ENCODE measurements at regions not wholly inside any gene's neighbourhood (a gene's known extent, or its start where the extent isn't known, plus 50 kb on each side); places are given as distances from the start of the nearest gene placed in this dataset.

DNA sequence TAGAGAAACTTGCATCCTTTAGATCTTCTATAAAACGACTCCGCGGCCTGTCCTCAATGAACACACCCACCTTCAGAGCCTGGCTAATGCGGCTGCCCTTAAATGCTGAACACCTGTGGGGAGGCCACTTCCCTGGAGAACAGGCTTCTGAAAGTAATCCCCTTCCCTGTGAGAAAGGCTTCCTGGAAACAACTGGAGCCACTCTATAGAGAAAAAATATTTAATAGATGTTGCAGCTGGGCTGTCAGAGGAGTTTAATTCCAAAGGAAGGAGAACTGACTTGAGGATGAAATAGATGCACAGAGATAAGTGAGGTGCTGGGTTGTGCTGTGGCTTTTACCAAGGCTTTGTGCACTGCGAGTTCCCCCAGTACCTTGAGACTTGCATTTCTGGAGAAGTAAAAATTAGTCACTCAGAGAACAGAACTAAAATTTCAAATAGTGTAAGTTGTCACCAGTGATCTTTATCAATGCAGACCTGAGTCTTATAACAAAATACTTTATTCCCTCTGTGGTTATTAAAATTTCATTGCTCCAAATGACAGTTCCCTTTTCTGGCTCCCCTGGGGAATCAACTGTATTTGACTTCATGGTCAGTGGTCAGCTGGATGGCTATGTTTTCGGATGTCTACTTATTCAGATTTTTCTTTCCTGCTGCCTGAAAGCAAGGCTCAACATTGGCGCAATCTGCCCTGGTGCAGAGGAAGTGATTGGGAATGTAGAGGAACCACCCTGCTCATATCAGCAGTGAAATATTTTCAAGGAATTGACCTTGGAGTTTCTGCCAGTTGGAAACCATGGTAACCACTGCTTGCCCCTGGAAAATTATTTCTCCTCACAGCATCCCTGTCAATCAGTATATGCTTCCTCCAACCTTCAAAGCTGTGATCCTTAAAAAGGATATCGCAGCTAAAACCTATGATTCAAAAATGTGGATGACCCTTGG lies 238.8 kb downstream of the SMARCA2 start:
- WGBS (ENCODE audit: insufficient coverage, insufficient replicate concordance, low lambda C conversion rate, missing lambda C conversion rate), result 44% methylated on average over 8 of the region's 8 CpGs
- Histone ChIP-seq H3K4me2 (ENCODE audit: control insufficient read depth, insufficient read depth) (no peak overlapping the region), H3K4me3 (no peak overlapping the region), H3K27ac (ENCODE audit: control insufficient read depth, insufficient read depth) (no peak overlapping the region), H3K79me2 (ENCODE audit: control insufficient read depth, insufficient read depth, low read length) (no peaks in the 10 kb centered on the region), H4K20me1 (ENCODE audit: control insufficient read depth, insufficient read depth) (no peaks in the 10 kb centered on the region), H3K9ac (ENCODE audit: control insufficient read depth, insufficient read depth, low read length) (no peak overlapping the region), H3K27me3 (replicated peaks in 1 of 2; ENCODE audit: control insufficient read depth in 2 of 2, insufficient read depth in 2 of 2, low read length in 1 of 2) (no peaks in the 10 kb centered on the region), H3K4me1 (ENCODE audit: control insufficient read depth, insufficient read depth, low read length) (no peaks in the 10 kb centered on the region), H3K36me3 (ENCODE audit: control insufficient read depth in 2 of 2, insufficient read depth in 2 of 2, low read length in 1 of 2) (no peaks in the 10 kb centered on the region), H2AFZ (ENCODE audit: control insufficient read depth, low read depth, low read length) (no peak overlapping the region), H3K9me3 (replicated peaks; ENCODE audit: control insufficient read depth, insufficient read depth, low read length) (no peaks in the 10 kb centered on the region; the same call in 2 of the 3 replicates)
- ATAC-seq (no peak), FAIRE-seq (no peak), DNase-seq (ENCODE audit: low read depth, low spot score) (no peak)
- intact Hi-C loops (cut with micrococcal nuclease; ENCODE audit: unreplicated experiment) (loop anchor here (10.0 kb wide), 1 partner anchor 371 kb away; the partner anchor contains the start of gene VLDLR), in situ Hi-C loops (cut with MboI) (no loop called here)
- BruUV-seq (replicated peaks), result no TSS peak
- POLR2A ChIA-PET, result no interaction called here
- SMC1A ChIA-PET (ENCODE audit: uncharacterized antibody, unreplicated experiment), result interaction anchor here (0.7 to 1.2 kb wide), 4 partner anchors 12 to 466 kb away, joined by 3 to 4 read pairs (median 3); no protein-coding TSS in a partner anchor
- RAD21 ChIA-PET (ENCODE audit: unreplicated experiment), result interaction anchor here (0.6 to 1.6 kb wide), 2 partner anchors 24 to 201 kb away, joined by 3 to 4 read pairs; no protein-coding TSS in a partner anchor
- TF ChIP-seq RFX5 (IDR thresholded peaks at IDR 0.05; ENCODE audit: low read depth, low read length), result no peak
- no peak for TF ChIP-seq MEF2B (IDR thresholded peaks at IDR 0.05; ENCODE audit: partially characterized antibody, poor library complexity, severe bottlenecking)
- no peak for TF ChIP-seq HCFC1 (IDR thresholded peaks at IDR 0.05; ENCODE audit: low read length)
- TF ChIP-seq, protein P1, sequence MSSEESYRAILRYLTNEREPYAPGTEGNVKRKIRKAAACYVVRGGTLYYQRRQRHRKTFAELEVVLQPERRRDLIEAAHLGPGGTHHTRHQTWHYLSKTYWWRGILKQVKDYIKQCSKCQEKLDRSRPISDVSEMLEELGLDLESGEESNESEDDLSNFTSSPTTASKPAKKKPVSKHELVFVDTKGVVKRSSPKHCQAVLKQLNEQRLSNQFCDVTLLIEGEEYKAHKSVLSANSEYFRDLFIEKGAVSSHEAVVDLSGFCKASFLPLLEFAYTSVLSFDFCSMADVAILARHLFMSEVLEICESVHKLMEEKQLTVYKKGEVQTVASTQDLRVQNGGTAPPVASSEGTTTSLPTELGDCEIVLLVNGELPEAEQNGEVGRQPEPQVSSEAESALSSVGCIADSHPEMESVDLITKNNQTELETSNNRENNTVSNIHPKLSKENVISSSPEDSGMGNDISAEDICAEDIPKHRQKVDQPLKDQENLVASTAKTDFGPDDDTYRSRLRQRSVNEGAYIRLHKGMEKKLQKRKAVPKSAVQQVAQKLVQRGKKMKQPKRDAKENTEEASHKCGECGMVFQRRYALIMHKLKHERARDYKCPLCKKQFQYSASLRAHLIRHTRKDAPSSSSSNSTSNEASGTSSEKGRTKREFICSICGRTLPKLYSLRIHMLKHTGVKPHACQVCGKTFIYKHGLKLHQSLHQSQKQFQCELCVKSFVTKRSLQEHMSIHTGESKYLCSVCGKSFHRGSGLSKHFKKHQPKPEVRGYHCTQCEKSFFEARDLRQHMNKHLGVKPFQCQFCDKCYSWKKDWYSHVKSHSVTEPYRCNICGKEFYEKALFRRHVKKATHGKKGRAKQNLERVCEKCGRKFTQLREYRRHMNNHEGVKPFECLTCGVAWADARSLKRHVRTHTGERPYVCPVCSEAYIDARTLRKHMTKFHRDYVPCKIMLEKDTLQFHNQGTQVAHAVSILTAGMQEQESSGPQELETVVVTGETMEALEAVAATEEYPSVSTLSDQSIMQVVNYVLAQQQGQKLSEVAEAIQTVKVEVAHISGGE (CRISPR knock-in tag; IDR thresholded peaks at IDR 0.05), result no peak
- no peak for TF ChIP-seq ZNF217 (IDR thresholded peaks at IDR 0.05)
- no peak for TF ChIP-seq EGR1 (IDR thresholded peaks at IDR 0.05; ENCODE audit: borderline replicate concordance in 1 of 2, low read depth in 2 of 2, low read length in 2 of 2)
- no peak for TF ChIP-seq PML (IDR thresholded peaks at IDR 0.05; ENCODE audit: low read length)
- no peak for TF ChIP-seq CHD1 (IDR thresholded peaks at IDR 0.05; ENCODE audit: low read depth, low read length)
- CTCF ChIA-PET, result interaction anchor here (0.7 kb wide), 1 partner anchor 17 kb away, joined by 3 read pairs; no protein-coding TSS in a partner anchor
